ENCODE measurements at regions not wholly inside any gene's neighbourhood (a gene's known extent, or its start where the extent isn't known, plus 50 kb on each side); places are given as distances from the start of the nearest gene placed in this dataset.

DNA sequence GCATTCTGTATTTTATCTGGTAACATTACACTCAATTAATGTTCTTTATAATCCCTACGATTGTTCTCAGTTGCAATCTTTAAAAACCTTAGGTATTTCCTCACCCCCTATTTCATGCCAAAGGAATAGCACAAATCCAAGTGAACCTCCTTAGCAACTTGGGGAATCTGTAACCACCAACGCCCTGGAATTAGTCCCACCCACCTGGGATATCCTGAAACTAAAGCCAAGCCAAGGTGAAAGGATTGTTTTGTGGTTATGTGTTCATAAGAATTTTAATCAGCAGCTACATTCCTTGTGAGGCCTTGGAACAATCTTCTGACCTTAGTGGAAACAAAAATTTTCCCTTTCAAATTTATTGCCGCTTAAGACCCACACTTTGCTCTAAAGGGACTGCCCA lies 908.7 kb downstream of the TTLL7 start:
- no peak for DNase-seq
- no peaks in the 10 kb centered on the region for H3K4me1 Mint-ChIP-seq (ENCODE audit: low read depth)
- no peaks in the 10 kb centered on the region for H3K9me3 Mint-ChIP-seq
- no peak for ATAC-seq
- no peaks in the 10 kb centered on the region for H3K27me3 Mint-ChIP-seq (ENCODE audit: low read depth)
- H3K4me3 Mint-ChIP-seq, result no peak overlapping the region
- no peaks in the 10 kb centered on the region for H3K36me3 Mint-ChIP-seq (ENCODE audit: insufficient read depth)

DNA sequence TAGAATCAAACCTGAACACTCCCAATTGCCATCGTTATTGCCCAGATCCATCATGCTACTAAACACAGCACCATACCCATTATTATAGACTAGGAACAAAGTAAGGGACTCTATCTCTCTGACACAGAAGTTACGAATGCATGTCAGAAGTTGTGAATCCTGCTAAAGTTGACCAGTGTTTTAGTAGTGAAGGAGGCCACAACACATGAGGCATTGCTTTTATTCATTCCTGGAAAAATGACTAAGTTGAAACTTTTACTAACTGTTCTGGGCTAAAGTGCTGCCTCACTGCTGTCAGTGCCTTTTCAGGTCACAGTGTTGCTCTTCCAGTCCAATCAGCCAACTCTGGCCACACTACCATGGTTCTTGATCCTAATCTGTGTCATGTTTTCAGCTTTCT lies 911.1 kb downstream of the TTLL7 start:
- no peaks in the 10 kb centered on the region for H3K36me3 Mint-ChIP-seq (ENCODE audit: insufficient read depth)
- no peaks in the 10 kb centered on the region for H3K9me3 Mint-ChIP-seq
- no peak overlapping the region for H3K4me3 Mint-ChIP-seq
- no peak for ATAC-seq
- no peaks in the 10 kb centered on the region for H3K27me3 Mint-ChIP-seq (ENCODE audit: low read depth)
- DNase-seq, result no peak
- H3K4me1 Mint-ChIP-seq (ENCODE audit: low read depth), result no peaks in the 10 kb centered on the region

DNA sequence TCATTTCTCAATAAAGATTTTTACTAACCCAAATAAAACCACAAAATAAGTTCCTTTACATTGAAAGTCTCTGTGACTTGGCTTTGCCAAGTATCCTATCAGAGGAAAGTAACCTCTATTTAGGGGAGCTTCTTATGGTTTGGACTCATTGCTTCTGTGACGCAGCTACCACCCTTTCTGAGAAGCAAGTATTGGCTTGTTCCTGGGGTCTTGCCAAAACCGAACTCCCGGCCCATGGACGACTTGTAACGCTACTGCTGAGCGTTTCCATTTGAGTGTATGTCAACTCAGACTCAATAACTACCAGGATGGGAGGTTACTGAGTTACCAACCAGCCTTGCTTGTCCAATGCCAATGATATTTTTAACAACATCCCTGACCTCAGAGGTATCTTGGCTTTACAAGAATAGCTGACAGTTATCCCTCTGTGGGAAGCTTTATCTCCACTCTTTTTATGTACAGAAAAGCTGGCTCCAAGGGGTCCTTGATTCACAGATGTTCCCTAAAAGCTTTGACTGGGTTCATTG lies 911.9 kb downstream of the TTLL7 start:
- DNase-seq, result no peak
- Mint-ChIP-seq H3K27me3 (ENCODE audit: low read depth) (no peaks in the 10 kb centered on the region), H3K4me3 (no peak overlapping the region), H3K36me3 (ENCODE audit: insufficient read depth) (no peaks in the 10 kb centered on the region), H3K9me3 (no peaks in the 10 kb centered on the region), H3K4me1 (ENCODE audit: low read depth) (no peaks in the 10 kb centered on the region)
- ATAC-seq, result no peak

DNA sequence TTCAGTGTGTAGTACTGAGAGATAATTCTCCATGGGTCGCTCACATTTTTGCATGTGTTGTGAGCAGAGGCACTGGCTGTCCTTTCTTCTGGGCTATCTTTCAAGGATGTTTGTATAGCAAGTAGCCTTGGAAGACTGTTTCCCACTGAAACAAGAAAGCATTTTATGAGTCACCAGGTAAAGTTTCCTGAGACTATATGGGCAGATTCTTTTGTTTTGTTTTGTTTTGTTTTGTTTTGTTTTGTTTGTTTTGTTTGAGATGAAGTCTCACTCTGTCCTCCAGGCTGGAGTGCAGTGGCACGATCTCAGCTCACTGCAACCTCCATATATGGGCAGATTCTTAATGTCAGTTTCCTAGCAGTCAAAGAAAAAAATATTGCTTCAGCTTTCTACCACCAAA lies 912.6 kb downstream of the TTLL7 start:
- H3K9me3 Mint-ChIP-seq, result no peaks in the 10 kb centered on the region
- no peaks in the 10 kb centered on the region for H3K4me1 Mint-ChIP-seq (ENCODE audit: low read depth)
- H3K27me3 Mint-ChIP-seq (ENCODE audit: low read depth), result no peaks in the 10 kb centered on the region
- ATAC-seq, result no peak
- no peaks in the 10 kb centered on the region for H3K36me3 Mint-ChIP-seq (ENCODE audit: insufficient read depth)
- no peak overlapping the region for H3K4me3 Mint-ChIP-seq
- DNase-seq, result no peak

DNA sequence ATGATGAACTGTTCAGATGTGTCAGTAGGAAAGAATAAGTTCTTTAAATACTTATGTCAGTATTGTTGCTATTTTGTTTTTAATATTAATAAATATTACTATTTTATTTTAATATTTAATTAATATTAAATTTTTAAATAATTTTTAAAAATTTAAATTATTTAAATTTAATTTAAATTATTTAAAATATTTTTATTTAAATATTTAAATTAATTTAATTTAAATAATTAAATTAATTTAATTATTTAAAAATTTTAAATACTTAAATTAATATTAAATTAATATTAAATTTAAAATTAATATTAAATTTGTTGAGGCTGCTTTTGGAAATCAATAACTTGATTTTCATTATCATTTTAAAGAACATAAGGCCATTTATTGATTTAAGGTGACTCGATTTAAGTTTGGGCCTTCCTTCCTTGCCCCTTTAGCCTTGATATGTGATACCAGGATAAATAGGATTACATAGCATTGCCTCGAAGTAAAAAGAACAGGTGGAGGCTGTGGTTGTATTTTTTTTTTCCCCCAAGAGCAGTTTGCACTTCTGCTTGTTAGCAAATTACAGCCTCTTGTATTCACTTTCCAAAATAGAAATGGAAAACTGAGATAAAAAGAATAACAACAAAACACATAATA lies 915.2 kb downstream of the TTLL7 start:
- no peak for ATAC-seq
- no peaks in the 10 kb centered on the region for H3K36me3 Mint-ChIP-seq (ENCODE audit: insufficient read depth)
- DNase-seq, result no peak
- no peak overlapping the region for H3K4me3 Mint-ChIP-seq
- H3K4me1 Mint-ChIP-seq (ENCODE audit: low read depth), result no peaks in the 10 kb centered on the region
- H3K27me3 Mint-ChIP-seq (ENCODE audit: low read depth), result no peaks in the 10 kb centered on the region
- H3K9me3 Mint-ChIP-seq, result no peaks in the 10 kb centered on the region

DNA sequence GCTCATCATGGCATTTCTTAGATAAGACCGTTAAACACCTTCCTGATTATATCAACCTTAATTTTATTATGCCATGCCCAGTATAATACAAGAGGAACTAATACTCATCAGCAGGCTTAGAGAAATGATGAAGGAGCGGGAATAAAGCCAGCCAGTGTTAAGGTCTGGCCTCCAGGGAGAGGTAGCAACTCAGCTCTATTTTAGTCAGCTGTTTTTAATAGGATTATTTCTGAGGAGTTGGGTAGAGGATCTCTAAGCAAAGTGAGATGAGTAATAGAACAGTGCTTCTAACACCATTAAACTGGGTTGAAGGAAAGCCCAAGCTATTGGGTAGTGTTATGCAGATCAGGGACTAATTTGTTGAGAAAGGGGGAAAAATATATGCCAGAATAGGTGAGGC lies 921.5 kb downstream of the TTLL7 start:
- DNase-seq, result no peak
- no peaks in the 10 kb centered on the region for H3K36me3 Mint-ChIP-seq (ENCODE audit: insufficient read depth)
- no peaks in the 10 kb centered on the region for H3K4me1 Mint-ChIP-seq (ENCODE audit: low read depth)
- H3K4me3 Mint-ChIP-seq, result no peak overlapping the region
- H3K9me3 Mint-ChIP-seq, result no peaks in the 10 kb centered on the region
- ATAC-seq, result no peak
- H3K27me3 Mint-ChIP-seq (ENCODE audit: low read depth), result no peaks in the 10 kb centered on the region

DNA sequence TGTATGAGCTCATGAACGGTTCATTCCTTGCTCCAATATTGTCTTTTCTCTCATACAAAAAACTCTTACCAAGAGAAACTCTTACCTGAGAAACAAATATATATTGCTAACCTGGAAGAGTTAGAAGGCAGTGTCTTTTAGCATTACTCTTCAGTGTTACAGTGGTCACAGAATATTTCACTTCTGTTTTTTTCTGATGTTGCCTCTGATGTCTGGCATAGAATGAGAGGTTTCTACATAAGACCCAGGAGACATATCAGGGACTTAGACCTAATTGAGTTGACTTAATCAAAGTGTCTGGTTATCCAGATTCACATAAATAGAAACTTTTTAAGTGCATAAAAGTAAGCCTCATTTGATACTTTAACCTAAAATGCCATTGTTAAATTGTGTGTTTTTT lies 923.8 kb downstream of the TTLL7 start:
- Mint-ChIP-seq H3K27me3 (ENCODE audit: low read depth) (no peaks in the 10 kb centered on the region), H3K9me3 (no peaks in the 10 kb centered on the region), H3K4me1 (ENCODE audit: low read depth) (no peaks in the 10 kb centered on the region), H3K36me3 (ENCODE audit: insufficient read depth) (no peaks in the 10 kb centered on the region), H3K4me3 (no peak overlapping the region)
- ATAC-seq (no peak), DNase-seq (no peak)

DNA sequence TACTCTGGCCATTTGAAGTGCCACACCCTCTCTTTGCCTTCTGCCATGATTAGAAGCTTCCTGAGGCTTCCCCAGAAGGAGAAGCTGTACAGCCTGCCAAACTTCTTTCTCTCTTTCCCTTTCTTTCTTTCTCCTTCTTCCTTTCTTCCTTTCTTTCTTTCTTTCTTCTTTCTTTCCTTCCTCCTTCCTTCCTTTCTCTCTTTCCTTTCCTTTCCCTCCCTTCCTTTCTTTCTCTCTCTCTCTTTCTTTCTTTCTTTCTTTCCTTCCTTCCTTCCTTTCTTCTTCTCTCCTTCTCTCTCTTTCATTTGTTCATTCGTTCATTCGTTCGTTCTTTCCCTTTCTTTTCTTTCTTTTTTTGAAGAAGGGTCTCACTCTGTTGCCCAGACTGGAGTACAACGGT lies 931.0 kb downstream of the TTLL7 start:
- H3K4me1 Mint-ChIP-seq (ENCODE audit: low read depth), result peaks cover 6% of the 10 kb centered on the region
- no peak for DNase-seq
- H3K27me3 Mint-ChIP-seq (ENCODE audit: low read depth), result no peaks in the 10 kb centered on the region
- no peak overlapping the region for H3K4me3 Mint-ChIP-seq
- no peak for ATAC-seq
- no peaks in the 10 kb centered on the region for H3K9me3 Mint-ChIP-seq
- H3K36me3 Mint-ChIP-seq (ENCODE audit: insufficient read depth), result no peaks in the 10 kb centered on the region

DNA sequence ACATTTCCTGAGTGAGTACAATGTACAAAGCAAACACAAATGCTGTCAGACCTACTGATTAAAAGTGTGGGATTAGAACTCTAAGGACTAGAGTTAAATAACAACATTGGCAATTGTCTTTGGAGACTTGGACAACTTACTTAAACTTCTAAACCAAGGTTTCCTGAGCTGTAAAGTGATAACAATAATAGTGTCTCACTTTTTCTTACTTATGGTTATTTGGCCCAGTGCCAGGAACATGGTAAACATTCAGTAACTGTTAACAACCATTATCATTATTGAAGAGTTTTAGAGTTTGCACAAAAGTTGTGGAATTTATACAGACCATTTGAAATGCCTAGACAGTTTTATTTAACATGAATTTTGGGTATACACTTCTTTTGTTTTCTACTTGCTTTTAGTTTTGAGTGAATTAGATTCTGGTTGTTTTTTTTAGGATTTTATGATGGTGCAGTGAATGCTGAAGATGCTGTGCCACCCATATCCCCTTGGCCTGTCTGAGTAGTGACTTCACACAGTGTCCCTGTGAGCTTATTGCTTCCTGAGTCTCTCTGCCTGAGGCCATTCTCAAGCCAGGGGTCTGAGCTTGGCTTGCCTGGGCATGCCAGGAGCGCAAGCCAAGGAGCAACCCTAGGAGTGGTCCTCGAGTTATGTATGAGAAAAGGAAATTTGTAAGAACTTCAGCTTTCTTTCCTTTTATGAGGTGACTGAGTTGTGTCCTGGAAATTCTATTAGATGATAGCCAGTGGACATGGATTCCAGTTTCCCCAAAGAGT lies 932.8 kb downstream of the TTLL7 start:
- Mint-ChIP-seq H3K4me1 (ENCODE audit: low read depth) (peaks cover 6% of the 10 kb centered on the region), H3K36me3 (ENCODE audit: insufficient read depth) (no peaks in the 10 kb centered on the region), H3K9me3 (no peaks in the 10 kb centered on the region), H3K4me3 (no peak overlapping the region), H3K27me3 (ENCODE audit: low read depth) (no peaks in the 10 kb centered on the region)
- DNase-seq (no peak), ATAC-seq (no peak)

DNA sequence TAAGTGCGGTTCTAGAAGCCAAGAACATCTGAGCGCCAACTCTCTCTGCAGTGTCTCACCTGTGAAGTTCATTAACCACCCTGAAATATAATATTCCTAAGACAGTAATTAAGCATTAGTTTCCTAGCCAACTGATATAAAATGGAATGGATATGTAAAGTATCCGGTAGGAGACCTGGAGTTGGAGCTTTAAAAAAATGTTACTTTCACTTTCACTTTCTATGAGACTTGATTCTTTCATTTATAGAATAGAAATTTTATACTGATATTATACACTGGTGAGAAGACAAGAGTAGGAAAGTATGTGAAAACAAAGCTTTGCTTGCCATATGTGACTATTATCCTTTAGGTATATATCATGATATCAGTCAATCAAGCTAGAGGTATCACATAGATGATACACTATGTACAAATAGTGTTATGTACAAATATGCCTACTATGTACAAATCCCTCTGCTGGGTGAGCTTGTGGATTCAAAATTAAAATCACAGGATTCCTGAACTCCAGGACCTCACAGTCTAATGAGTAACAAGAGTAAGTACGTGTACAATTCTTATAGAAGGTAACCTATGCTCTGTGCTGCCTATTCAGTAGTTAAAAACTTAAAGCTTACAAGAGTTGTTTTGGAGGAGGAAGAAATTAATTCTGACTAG lies 934.2 kb downstream of the TTLL7 start:
- Mint-ChIP-seq H3K4me1 (ENCODE audit: low read depth) (peaks cover 6% of the 10 kb centered on the region), H3K4me3 (no peak overlapping the region)
- ATAC-seq, result no peak

DNA sequence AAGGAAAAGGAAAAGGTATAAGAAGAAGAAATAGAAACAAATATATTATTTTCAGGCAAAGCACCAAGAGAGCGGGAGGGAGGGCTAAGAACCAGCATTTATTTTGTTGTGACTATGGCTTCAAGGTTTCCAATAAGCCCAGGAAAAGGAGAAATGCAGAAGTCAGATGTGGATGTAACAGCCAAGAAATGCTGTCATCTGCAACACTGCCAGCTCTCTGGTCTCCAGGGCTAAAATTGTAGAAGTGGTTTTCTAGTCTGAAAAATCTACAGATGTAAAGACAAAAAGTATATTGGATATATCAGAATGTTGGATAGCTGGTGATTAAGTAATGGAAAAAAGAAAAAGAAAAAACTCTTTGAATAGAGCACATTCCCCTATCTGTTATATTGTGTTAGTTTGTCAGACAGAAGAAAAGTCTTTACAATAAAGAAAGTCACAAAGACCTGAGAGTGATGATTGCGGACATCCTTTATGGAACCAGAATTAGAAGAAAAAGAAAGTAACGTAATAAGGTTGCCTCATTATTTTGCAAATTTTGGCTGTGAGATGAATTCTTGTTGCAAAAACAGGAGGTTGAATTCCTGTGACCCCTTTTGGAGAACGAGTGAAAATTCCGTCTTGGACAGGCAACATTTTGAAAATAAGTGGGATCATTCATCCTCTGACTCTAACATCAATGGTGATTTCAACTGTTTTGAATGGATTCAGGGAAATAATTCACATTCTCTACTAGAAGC lies 938.1 kb downstream of the TTLL7 start:
- Mint-ChIP-seq H3K27me3 (ENCODE audit: low read depth) (no peaks in the 10 kb centered on the region), H3K4me1 (ENCODE audit: low read depth) (peaks cover 6% of the 10 kb centered on the region), H3K4me3 (no peak overlapping the region), H3K9me3 (no peaks in the 10 kb centered on the region), H3K36me3 (ENCODE audit: insufficient read depth) (no peaks in the 10 kb centered on the region)
- no peak for ATAC-seq
- no peak for DNase-seq

More for the DNA sequence above, 934.2 kb downstream of the TTLL7 start:
- H3K9me3 Mint-ChIP-seq, result no peaks in the 10 kb centered on the region
- no peaks in the 10 kb centered on the region for H3K27me3 Mint-ChIP-seq (ENCODE audit: low read depth)
- no peaks in the 10 kb centered on the region for H3K36me3 Mint-ChIP-seq (ENCODE audit: insufficient read depth)
- no peak for DNase-seq

DNA sequence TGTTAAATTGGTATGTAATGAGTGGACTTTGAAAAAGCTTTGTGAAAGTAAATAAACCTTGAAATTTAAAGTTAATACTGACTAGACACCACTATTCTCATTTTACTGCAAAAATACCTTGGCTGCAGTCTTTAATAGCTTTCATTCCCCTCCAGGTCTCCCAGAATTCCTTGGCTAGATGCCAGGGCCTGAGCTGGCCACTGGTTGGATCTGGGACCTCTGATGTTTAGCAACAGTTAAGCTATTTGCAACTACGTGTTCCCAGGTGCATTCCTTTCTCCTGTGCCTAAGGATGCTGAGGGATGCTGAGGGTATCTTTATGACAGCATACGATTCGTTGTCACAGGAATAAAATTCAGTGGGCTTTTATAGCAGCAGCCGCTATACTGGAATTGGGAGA lies 938.7 kb downstream of the TTLL7 start:
- ATAC-seq, result no peak
- no peak overlapping the region for H3K4me3 Mint-ChIP-seq
- H3K9me3 Mint-ChIP-seq, result no peaks in the 10 kb centered on the region
- H3K36me3 Mint-ChIP-seq (ENCODE audit: insufficient read depth), result no peaks in the 10 kb centered on the region
- no peaks in the 10 kb centered on the region for H3K27me3 Mint-ChIP-seq (ENCODE audit: low read depth)
- peaks cover 6% of the 10 kb centered on the region for H3K4me1 Mint-ChIP-seq (ENCODE audit: low read depth)
- DNase-seq, result no peak

DNA sequence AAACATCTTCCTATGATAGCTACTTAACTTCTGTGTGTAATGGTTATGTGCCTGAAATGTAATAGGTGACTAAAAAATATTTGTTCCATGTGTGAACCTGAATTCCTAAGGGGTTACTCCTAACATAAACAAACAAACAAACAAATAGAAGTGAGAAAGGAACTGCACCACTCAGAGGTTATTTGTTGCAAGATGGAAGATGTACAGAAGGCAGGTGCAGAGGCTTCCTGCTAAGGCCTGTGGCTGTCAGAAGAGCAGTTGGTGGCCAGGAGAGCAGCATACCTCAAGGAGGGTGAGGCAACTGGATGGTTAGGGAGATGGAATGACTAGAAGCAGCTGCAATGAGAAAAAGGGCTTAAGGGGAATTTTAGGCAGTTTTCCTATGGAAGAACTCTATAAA lies 940.6 kb downstream of the TTLL7 start:
- Mint-ChIP-seq H3K4me3 (no peak overlapping the region), H3K27me3 (ENCODE audit: low read depth) (no peaks in the 10 kb centered on the region), H3K36me3 (ENCODE audit: insufficient read depth) (no peaks in the 10 kb centered on the region), H3K9me3 (no peaks in the 10 kb centered on the region), H3K4me1 (ENCODE audit: low read depth) (no peaks in the 10 kb centered on the region)
- no peak for ATAC-seq
- no peak for DNase-seq

DNA sequence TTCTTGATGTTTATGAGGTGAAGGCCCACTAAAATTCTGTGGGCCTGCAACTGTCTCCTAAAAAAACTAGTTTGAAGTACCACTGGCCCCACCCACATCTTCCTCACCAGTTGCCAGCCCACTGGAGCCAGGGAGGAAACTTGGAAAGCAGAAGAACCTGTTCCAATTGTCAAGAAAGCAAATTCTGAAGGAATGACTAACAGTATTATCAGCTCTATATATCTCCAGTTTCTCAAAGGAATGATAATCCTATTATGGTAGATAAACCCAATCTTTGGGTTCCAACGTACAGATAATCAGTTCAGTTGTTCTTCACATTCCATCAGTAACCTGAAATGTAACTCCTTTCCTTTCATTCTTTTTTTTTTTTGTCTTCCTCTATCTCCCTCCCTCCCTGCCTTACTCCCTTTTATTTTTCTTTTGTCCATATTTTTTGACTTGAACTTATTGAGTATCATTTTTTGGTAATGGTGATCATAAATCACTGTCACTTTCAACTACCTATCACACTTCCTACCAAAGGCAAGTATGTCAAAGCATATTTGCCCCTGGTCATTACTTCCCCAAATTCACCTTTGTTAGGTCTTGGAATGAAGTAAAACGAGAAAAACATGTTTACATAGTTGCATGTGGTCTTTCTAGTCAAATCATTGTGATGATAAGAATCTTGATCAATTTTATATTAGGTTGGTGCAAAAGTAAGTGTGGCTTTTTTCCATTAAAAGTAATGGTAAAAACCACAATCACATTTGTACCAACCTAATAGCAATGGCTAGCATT lies 943.4 kb downstream of the TTLL7 start:
- Mint-ChIP-seq H3K4me3 (no peak overlapping the region), H3K4me1 (ENCODE audit: low read depth) (no peaks in the 10 kb centered on the region), H3K9me3 (peaks cover 8% of the 10 kb centered on the region), H3K36me3 (ENCODE audit: insufficient read depth) (peaks cover 2% of the 10 kb centered on the region), H3K27me3 (ENCODE audit: low read depth) (no peaks in the 10 kb centered on the region)
- no peak for ATAC-seq
- DNase-seq, result no peak
